ENCODE measurements at regions not wholly inside any gene's neighbourhood (a gene's known extent, or its start where the extent isn't known, plus 50 kb on each side); places are given as distances from the start of the nearest gene placed in this dataset.

DNA sequence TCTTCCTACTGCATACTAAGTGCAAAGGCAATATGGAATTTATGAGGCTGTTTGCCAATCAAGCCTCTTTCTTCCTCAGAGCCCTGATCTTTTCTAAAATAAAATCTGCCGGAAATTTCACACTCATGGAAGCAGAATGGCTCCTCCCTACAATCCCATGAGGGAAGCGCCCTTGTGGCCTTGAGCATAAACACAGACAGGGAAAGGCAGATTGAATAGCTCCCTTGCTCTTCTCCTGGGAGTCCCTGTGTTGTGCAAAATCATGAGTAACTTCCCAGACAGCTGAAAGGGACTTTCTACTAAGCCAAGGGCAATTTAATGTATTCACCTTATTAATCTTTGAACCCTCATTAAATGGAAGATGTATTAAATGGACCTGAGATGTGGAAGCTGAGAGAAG lies 226.1 kb upstream of the PIK3R1 start:
- TF ChIP-seq POLR2A (IDR thresholded peaks at IDR 0.05; ENCODE audit: low read depth, low read length), result no peak
- TF ChIP-seq, protein P1, sequence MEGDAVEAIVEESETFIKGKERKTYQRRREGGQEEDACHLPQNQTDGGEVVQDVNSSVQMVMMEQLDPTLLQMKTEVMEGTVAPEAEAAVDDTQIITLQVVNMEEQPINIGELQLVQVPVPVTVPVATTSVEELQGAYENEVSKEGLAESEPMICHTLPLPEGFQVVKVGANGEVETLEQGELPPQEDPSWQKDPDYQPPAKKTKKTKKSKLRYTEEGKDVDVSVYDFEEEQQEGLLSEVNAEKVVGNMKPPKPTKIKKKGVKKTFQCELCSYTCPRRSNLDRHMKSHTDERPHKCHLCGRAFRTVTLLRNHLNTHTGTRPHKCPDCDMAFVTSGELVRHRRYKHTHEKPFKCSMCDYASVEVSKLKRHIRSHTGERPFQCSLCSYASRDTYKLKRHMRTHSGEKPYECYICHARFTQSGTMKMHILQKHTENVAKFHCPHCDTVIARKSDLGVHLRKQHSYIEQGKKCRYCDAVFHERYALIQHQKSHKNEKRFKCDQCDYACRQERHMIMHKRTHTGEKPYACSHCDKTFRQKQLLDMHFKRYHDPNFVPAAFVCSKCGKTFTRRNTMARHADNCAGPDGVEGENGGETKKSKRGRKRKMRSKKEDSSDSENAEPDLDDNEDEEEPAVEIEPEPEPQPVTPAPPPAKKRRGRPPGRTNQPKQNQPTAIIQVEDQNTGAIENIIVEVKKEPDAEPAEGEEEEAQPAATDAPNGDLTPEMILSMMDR (IDR thresholded peaks at IDR 0.05; ENCODE audit: extremely low read depth in 1 of 2, insufficient read depth in 1 of 2, low read depth in 1 of 2, low read length in 2 of 2), result no peak
- TF ChIP-seq GATA2 (IDR thresholded peaks at IDR 0.05; ENCODE audit: insufficient read depth, insufficient read length, low read depth, low read length), result no peak
- no peak for TF ChIP-seq EZH2 (IDR thresholded peaks at IDR 0.05; ENCODE audit: borderline replicate concordance, low read depth, low read length, severe bottlenecking)
- TF ChIP-seq, protein P2, sequence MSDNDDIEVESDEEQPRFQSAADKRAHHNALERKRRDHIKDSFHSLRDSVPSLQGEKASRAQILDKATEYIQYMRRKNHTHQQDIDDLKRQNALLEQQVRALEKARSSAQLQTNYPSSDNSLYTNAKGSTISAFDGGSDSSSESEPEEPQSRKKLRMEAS (IDR thresholded peaks at IDR 0.05; ENCODE audit: insufficient read depth, insufficient read length), result no peak

All from endothelial cell of umbilical vein (primary cell).